GM19452 (cell line): ENCODE measurements at regions not wholly inside any gene's neighbourhood (a gene's known extent, or its start where the extent isn't known, plus 50 kb on each side); places are given as distances from the start of the nearest gene placed in this dataset.

Experiments used
- ATAC-seq: cut with Tn5 transposase; IDR thresholded peaks from one replicate; pipeline ENCODE4 v1.9.1; 2021; ENCODE audit not compliant: unreplicated experiment

DNA sequence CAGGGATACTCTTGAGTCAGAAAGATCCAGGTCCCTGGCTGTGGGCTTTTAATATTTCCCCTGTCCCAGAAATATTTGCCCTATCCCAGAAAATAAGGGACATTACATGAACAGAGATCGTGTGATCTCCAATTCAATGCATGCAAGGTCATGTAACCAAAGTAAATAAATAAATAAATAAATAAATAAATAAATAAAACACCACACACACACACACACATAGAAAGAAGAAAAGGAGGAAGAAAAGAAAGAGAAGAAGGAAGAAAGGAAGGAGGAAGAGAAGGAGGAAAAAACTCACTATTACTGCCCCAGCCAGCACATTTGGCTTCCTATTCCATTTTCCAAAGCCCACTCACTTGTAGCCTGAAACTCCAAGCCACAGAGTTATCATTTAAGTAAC, 117.9 kb upstream of the CFAP20DC start:
- no peak for ATAC-seq

DNA sequence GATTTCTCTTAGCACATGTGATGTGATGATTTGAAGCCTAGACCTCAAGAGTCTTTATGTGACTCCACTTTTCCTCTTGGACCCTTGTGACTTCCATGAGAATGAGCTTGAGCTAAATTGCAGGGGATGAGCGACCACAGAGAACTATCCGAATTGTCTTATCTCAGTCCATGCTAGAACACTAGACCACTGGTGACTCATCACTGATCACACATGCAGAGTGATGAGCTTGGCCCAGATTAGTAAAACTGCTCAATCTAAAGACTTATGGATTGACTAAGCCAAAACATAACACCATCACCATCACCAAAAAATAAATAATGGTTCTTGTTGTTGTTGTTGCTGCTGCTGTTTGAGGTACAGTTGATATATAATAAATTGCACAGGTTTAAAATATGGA, 114.1 kb upstream of the CFAP20DC start:
- no peak for ATAC-seq

DNA sequence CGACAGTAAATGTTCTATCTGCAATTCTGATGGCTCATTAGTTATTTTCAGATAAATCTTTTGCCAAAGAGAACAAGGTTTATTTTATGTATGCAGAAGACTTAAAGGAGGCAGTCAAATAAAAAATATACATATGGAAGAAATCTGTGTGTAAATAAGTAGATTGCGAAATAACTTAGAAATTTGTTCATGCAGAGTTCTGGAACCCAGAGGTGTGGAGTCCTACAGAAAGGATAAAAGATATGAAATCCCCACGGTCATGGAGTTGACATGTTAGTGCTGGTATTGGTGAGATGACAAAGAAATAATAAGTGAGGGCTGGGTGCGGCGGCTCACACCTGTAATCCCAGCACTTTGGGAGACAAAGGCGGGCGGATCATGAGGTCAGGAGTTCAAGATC, 111.2 kb upstream of the CFAP20DC start:
- no peak for ATAC-seq

DNA sequence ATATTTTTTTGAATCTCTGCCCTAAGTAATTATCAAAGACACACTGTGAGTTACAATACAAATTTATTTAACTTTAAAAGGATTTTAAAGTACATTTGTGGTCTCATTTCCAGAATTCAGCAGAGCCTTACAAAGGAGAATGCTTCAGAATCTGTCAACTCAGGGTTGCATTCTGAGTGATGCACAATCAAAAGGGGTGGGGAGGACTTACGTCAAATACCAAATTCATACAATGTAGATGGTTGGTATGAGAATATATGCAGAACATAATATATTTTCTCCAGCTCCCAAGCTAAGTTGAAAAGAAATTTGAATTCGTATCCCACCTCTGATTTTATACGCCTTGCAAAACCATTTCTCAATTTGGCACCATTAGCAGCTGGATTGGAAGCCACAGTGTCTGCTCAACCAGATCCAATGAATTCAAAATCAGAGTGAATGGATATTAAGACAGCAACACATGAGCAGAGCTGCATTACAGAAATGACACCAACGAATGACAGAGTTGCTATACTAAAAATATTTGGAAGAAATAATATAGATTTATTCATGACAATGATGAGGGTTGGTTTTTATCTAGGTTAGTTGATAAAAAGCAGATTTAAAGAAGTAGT, 110.4 kb upstream of the CFAP20DC start:
- no peak for ATAC-seq

DNA sequence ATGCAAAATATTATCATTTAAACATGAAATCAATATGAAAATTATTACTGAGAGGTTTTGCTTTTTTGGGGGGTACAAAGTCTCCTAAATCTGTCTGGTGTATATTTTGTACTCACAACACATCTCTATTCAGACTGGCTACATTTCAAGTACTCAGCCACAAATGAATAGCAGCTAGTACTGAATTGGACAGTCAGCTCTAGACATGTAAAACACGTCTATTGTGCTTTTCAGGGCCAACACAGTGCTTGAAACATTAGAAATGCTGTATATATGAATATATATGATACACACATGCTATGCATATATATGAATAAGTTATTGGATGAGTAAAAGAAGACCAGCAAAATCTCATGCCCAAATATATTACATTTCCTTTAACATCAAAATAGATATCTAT, 103.8 kb upstream of the CFAP20DC start:
- no peak for ATAC-seq

DNA sequence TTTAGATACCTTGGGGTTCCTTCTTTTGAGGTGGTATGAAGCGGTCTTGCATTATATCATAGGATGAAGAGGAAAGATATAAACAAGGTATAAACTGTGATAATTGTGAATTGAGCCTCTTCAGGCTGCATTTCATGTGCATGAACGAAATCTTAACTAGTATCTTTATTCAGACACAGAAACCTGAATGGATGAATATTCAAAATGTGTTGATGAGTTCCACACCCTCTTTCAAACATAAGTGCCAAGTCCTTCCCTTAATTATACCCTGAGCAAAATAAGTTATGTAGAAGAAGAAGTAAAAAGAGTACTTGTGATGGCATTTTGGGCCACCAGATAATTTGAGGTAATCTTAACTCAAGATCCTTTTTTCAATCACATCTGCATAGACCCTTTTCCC, 103.1 kb upstream of the CFAP20DC start:
- no peak for ATAC-seq

DNA sequence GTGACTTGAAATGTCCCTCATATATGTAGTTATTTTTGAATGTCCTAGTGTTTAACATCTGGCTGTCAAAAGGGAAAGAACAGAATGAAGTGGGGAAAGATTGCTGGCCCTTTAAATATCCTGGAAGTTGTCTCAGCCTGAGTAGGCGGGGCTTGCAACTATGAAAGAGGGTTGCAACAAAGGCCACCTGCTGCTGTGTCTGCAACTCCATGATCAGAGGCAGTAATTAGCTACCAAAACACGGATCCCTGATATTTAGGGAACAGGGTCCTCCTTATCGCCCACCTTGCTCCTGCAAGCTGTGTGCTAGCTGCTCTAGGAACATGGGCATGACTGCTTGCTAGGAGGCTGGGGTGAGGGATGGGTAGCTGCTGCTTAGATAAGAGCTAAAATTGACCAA, 100.2 kb upstream of the CFAP20DC start:
- no peak for ATAC-seq

DNA sequence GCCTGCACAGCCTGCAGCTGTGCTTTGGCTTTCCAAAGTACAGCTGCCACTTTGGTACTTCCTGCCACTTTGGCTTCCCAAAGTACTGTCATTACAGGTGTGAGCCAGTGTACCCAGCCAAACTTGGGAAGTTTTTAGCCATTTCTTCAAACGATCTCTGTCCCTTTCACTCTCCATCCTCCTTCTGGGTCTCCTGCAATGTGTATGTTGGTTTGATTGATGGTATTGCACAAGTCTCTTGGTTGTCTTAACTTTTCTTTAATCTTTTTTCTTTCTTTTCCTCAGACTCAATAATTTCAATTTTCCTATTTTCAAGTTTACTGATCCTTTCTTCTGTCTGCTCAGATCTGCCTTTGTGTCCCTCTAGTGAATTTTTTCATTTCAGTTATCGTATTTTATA, 99.3 kb upstream of the CFAP20DC start:
- no peak for ATAC-seq

DNA sequence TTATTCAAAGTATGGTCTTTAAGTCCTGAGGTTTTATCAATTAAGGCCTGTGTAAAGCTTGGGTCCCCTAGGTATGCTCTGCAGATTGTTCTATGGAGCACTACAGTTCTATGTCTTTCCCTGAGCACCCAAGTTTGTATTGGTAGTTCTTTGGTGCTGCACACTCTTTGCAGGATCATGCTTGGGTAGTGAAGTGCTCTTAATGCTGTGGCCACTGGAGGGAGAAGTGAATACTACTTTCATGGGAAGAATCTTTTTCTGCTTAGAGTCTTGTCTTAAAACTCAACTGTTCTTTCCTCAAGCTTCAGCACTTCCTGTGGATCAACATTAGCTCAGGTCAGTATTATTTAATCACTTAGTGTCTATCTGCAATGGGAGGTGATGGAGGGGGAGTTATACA, 93.6 kb upstream of the CFAP20DC start:
- no peak for ATAC-seq

DNA sequence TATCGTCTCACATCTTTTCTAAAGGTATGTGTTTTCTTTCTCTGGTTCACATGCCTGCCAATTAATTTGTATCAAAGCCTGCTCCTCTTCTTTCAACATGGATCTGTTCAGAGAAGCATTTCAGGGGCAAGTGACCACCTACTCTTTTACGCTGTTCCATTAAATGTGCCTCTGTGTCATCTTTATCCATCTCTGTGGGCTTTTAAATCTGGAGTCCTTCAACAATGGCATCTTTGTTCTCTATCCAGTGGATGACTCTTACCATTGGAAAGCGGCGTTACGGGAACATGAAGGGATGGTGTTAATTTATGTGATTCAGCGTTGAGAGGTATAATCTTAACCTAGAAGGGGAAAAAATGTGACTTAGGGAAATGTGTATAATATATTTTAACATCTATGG, 92.7 kb upstream of the CFAP20DC start:
- ATAC-seq = no peak

DNA sequence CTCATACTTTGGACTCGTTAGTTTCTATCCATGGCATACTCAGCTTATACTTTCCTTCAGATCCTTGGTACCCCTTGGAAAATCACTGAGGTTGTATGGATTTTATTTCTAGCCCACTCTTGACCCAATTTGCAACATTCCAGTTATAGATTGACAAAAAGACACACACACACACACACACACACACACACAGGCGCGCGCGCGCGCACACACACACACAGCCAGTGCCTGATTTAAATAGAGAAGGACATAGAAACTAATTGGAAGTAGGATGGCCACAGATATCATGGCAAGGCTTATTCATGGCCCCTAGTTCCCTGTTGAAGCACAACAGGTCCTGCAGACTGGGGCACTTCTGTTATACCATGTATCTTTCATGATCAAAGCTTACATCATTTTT, 89.1 kb upstream of the CFAP20DC start:
- no peak for ATAC-seq

DNA sequence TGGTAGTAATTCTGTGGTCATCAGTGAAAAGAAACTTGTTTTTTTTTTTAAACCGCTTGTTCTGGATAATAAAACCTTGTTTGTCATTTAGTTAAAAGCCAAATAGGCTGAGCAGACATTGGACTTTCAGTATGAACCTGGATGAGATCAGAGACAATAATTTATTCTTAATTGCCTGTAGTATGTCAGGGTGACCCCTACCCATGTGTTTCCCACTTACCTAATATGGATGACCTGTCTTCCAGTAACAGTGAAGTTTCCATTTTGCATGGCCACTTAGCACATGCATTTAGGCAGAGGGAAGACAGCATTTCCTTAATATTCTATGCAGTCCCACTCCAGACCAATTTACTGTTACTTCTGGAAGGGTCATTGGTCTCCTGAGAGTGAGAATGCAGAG, 87.6 kb upstream of the CFAP20DC start:
- ATAC-seq = no peak

DNA sequence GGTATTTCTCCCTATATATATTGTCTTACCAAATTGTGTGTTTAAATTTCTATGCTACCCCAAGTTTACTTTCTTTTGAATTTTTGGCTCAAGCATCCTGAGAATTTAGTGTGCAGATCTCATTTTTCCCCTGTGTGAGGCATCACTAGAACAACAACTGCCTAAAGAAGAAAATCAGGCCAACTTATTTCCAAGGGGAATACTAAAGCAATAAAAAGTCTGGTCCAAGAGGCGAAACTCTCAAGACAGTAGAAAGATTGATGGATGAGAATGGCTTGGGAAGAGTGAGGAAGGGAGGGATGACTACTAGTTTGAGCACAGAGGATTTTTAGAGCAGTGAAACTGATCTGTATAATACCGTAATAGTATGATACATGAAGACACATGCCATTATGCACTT, 86.3 kb upstream of the CFAP20DC start:
- no peak for ATAC-seq

DNA sequence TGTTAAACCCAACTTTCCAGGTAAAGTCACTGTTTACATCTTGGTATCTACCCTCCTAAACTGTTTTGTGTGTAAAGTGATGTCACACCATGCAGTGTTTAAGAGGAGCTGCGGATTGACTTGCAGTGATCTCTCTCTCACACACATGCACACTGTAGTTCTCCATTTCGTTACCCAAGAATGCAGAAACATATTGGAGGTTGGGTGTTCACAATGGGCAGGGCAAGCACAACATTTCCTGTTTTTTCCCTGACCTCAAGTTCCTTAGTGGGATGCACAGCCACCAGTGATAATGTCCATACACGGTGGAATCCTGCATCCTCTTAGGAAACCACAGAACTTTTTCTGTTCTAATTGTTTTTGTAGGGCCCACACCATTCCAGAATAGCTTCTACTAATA, 85.3 kb upstream of the CFAP20DC start:
- ATAC-seq = no peak

DNA sequence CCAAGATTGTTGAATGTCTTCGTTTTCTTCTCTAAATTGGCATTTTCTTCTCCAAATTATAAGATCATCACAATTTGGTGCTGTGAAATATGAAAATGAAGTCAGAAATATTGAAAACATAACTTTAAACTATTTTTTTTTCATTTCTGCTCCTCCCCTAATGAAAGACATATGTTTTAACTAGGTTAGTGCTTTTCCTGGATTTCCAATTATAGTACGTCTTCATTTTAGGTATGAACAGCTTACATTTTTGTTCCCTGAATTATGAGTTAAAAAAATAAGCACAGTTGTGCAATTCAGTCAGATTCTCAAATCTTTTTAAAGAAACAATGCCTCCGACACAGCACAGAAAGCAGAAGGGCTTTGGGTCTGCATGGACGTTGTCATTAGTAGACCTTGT, 83.5 kb upstream of the CFAP20DC start:
- no peak for ATAC-seq

DNA sequence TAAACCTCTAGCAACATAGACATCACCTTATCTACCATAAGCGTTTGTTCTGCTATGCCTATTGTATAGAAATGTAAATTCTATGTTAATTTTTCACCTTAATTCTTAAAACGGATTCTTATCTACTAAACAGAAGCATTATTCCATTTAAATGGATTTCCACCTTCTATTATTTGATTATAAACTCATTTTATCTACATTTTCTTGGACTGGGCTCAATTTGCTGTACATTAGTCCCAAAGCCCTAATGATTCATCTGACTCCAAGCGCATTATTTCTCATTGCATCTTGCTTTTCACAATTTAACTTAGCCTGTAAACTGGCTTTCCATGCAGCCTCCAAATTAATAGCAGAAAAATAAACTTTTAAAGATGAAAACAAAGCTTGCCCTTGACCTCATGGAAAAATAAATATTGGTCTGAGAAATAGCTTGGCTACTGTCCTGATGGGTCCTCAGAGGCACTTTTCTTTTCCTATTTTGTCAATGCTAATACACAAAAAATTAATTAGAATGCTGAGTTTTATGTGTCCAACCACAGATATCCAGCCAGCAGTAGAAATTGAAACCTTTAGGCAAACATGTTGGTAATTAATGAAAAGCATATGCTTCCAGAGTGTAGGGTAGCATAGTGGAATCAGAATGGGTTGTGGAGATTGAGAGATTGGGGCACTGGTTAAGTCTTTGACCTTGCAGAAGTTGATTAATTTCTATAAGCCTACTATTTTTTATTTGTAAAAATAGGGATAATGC, 81.4 kb upstream of the CFAP20DC start:
- ATAC-seq = no peak

DNA sequence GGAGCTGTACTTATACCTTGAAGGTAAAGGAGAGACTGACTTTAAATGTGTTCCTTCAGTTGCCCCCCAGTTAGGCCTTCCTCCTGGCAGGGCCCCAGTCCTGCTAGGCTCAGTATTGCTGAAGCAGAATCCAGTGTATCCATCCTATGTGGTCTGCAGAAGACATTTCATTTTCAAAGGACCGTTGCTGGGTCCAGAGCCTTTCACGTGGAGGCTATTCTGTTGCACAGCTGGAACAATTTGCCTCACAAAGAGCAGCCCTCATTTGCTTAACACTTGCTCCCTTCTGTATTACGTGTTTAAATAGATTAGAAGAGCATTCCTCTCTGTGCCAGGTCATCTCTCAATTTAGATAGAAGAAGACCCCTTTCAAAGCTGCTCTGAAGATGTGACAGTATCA, 78.9 kb upstream of the CFAP20DC start:
- ATAC-seq = no peak

DNA sequence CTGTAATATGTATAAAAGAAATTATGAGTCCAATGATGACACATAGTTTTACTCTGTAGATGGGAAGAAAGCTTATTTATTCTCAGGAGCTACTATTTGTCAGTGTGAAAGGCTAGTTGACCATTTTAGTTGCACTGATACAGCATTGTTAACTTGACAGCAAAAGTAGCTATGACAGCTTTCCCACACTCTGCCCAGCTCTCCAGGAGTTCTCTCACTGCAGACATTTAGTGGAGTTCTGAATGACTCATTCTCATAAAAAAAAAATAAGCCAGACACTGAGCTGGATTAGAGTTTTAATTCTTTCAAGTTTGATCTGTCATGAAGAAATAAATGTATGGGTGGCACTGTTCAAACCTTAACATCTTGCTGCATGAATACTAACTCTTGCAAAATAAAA, 77.2 kb upstream of the CFAP20DC start:
- ATAC-seq = no peak

DNA sequence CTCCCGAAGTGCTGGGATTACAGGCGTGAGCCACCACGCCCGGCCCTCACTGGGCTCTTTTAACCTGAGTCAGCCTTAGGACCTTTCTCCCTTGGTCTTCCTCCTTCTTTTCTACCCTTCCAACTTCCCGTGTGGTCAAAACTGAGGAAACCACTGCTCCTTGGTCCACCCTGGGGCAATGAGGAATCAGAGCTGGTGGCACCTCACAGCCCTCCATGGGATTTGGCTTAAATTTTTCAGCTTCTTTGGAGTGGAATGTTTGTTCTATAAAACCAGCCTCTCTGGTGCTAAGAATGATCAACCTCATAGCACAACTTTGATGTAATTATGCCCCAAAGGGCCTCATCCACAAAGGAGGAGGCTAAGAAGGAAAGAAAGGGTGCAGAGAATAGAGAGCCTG, 76.6 kb upstream of the CFAP20DC start:
- no peak for ATAC-seq

DNA sequence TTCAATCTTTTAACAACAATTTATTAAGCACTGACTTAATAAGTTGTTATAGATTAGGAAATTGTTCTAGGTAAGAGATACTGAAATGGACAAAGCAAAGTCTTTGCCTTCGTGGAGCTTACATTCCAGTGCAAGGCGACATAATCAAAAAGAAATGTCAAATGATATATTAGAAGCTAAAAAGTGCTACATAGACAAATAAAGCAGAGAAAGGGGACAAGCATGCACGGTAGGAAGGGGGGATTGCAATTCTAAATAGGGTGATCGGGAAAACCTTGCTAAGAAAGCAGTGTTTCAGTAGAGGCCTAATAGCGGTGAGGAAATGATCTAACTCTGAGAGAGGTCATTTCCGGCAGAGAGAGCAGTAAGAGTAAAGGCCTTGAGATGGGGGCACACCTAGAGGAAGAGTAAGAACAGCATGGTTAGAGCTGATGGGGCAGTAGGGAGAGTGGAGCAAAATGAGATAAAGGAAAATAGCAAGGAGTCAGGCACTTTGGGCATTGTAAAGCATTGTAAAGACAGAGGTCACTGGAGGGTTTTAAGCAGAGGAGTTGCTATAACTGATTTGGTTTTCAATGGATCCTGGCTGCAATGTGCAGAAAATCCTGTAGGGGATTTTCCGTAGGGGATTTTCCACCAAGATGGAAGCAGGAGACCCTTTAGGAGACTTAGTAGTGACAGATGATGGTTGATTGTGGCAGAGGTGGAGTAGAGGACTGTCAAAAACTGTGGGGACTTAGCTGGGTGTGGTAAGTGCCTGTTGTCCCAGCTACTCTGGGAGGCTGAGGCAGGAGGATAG, 71.7 kb upstream of the CFAP20DC start:
- no peak for ATAC-seq

DNA sequence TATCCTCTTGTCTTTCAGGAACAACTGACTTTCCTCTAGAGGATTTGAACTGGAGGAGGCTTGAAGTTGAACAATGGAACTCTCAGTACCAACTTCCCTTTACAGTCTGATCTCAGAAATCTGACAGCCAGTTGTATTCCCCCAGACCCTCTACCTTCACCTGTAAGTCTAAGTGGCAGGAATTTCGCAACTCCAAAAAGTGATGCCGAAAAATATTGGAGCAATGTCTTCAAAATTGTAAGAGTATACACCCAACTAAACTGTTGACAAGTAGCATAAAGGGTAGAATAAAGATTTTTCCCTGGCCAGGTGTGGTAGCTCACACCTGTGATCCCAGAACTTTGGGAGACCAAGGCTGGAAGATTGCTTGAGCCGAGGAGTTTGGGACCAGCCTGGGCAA, 69.1 kb upstream of the CFAP20DC start:
- no peak for ATAC-seq

DNA sequence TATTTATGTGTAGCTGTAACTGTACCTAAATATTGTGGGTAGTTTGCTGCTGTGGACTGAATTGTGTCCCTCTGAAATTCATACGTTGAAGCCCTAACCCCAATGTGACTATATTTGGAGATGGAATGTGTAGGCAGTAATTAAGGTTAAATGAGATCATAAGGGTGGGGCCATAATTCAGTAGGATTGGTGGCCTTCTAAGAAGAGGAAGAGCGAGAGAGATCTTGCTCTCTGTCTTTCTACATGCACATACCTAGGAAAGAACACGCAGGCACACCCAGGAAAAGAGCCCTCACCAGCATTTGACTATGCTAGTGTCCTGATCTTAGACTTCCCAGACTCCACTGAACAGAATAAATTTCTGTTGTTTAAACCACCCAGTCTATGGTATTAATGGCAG, 67.6 kb upstream of the CFAP20DC start:
- ATAC-seq = no peak

DNA sequence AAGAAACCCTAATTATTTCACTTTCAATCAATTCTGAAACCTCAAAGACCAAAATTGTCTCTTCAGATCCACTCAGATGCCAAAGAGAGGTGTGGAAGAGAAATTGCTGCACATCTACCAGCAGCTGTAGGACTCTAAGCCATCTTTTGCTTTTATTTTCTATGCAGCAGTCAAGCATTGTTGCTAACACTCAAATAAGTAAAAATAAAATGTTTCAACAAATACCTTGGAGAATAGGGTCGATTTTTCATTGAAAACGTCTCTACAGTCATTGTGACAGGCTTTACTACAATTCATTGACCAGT, 66.4 kb upstream of the CFAP20DC start:
- ATAC-seq = no peak
